HG03354 (cell line): ENCODE measurements at regions not wholly inside any gene's neighbourhood (a gene's known extent, or its start where the extent isn't known, plus 50 kb on each side); places are given as distances from the start of the nearest gene placed in this dataset.
"Not testable (repeated sequence)": the region's sequence is repeated elsewhere in the genome, so short reads cannot be mapped to it uniquely, and the experiment has no call there.

Experiments used
- ATAC-seq: cut with Tn5 transposase; IDR thresholded peaks from one replicate; pipeline ENCODE4 v1.9.1; 2021; ENCODE audit warnings: mild to moderate bottlenecking; ENCODE audit not compliant: unreplicated experiment, poor library complexity, severe bottlenecking

DNA sequence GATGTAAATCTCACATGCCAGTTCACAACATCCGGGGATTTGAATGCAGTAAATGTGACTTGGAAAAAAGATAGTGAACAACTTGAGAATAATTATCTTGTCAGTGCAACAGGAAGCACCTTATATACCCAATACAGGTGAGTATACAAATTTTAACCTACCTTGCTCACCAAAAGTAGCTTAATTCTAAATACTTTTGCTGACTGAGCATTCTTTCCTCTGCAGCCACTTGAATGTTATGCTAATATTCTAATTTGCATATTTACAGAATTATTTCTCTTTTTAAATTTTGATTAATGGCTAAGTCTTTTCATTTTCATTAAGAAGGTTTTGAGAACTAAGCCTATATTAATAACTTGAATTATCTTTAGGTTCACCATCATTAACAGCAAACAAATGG lies 371.8 kb downstream of the SRGAP2C start:
- ATAC-seq, result not testable (repeated sequence)

DNA sequence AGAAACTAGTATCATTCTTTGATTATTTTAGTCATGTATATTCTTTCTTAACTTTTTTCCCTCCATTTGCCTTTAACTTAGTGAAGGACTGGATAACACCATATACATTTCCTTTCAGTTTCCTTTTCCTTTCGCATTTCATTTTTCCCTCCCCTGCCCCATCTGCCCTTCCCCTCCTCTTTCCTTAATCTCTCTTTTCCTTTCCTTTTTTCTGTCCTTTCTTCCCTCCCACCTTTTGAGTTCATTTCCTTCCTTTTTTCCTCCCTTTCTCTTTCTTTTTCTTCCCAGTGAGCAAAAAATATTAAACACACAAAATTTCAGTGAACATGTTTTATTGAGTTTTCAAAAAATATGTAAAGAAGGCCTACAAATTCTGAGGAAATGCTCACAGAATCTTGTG lies 373.3 kb downstream of the SRGAP2C start:
- not testable (repeated sequence) for ATAC-seq

DNA sequence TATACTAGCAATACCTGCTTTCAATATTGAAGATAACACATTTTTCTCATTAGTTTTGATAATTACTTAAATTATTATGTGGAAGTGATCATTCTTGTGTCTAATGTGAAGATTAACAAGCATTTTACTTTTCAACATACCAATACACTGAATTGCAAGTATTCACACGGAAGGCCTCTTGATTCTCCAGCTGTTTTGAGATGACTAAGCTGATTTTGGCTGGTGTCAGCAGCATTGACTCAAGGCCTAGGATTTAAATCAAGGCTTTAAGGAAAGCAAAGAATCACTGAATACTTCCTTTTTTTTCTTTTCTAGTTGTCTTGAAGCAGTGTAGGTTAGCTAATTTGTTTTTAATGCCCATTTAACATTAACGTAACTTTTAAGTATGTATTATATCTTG lies 373.7 kb downstream of the SRGAP2C start:
- ATAC-seq, result no peak

DNA sequence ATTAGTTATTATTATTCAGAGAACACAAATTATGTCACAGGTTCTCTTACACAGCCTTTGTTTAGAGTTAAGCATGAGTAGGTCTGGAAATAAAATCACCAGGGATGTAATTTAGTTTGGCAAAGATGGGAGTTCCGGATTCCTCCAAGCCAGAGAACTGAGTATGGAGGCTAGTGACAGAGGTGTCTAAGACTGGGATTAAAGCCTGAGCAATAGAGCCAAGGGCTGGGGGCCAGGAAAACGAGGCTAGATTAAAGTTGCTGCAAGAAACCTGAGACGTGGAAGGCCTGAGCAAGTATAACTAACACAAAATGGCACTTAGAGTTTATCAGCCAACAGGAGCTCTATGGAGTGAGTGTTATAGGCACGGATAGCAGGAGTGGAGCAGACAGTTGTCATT lies 381.6 kb downstream of the SRGAP2C start:
- ATAC-seq, result no peak

DNA sequence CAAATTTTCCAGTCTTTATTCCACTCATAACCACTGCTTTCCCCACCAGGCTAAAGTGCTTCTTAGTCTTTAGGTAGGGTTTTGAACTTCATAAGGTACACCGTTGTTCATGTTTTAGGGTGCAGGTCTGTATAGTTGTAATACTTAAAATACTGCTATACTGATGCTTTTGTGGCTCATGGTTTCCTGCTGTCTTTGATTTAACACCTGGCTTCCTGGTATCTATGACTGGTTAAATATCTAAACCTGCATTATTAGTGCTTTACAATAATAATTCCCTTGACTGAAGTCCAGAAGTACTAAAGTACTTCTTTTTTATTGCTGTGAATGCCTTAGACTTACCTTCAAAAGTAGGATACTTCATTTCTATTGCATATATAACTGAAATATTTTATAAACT lies 384.7 kb downstream of the SRGAP2C start:
- ATAC-seq, result no peak

DNA sequence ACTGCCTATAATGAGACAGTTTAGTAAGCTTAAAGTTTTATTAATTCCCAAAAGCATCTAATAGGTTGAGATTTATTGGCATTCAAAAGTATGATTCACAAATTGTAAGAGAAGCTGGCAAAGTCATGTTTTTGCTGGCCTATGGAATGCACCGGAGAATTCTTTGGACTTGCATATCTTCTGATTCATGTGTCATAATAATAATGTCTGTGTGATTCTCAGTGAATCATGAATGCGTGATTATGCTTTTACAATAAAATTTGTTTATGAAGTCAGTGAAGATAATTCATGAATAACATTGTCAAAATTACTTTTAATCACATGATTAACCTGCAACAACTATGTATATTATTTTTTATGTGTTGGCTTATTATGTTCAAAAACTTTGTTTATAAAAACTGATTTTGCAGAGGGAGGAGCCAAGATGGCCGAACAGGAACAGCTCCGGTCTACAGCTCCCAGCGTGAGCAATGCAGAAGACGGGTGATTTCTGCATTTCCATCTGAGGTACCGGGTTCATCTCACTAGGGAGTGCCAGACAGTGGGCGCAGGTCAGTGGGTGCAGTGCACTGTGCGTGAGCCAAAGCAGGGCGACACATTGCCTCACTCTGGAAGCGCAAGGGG lies 389.2 kb downstream of the SRGAP2C start:
- not testable (repeated sequence) for ATAC-seq

DNA sequence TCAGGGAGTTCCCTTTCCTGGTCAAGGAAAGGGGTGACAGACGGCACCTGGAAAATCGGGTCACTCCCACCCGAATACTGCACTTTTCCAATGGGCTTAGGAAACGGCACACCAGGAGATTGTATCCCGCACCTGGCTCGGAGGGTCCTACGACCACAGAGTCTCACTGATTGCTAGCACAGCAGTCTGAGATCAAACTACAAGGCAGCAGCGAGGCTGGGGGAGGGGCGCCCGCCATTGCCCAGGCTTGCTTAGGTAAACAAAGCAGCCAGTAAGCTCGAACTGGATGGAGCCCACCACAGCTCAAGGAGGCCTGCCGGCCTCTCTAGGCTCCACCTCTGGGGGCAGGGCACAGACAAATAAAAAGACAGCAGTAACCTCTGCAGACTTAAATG lies 389.7 kb downstream of the SRGAP2C start:
- not testable (repeated sequence) for ATAC-seq

DNA sequence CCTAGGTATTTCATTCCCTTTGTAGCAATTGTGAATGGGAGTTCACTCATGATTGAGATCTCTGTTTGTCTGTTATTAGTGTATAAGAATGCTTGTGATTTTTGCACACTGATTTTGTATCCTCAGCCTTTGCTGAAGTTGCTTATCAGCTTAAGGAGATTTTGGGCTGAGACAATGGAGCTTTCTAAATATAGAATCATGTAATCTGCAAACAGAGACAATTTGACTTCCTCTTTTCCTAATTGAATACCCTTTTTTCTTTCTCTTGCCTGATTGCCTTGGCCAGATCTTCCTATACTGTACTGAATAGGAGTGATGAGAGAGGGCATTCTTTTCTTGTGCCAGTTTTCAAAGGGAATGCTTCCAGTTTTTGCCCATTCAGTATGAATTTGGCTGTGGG lies 398.1 kb downstream of the SRGAP2C start:
- not testable (repeated sequence) for ATAC-seq

DNA sequence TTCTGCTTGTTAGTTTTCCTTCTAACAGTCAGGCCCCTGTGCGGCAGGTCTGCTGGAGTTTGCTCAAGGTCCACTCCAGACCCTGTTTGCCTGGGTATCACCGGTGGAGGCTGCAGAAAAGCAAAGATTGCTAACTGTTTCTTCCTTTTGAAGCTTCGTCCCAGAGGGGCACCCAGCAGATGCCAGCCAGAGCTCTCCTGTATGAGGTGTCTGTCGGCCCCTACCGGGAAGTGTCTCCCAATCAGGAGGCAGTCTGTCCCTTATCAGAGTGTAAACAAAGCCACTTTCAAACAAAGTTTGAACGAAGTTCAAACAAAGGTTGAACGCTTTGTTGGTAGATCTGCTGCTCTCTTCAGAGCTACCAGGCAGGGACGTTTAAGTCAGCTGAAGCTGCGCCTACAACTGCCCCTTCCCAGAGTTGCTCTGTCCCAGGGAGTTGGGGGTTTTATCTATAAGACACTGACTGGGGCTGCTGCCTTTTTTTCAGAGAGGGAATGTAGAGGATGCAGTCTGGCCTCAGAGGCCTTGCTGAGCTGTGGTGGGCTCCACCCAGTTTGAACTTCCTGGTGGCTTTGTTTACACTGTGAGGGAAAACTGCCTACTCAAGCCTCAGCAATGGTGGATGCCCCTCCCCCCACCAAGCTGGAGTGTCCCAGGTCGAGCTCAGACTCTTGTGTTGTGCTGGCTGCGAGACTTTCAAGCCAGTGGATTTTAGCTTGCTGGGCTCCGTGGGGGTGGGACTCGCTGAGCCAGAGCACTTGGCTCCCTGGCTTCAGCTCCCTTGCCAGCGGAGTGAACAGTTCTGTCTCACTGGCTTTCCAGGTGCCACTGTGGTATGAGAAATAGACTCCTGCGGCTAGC lies 401.8 kb downstream of the SRGAP2C start:
- ATAC-seq, result no peak

DNA sequence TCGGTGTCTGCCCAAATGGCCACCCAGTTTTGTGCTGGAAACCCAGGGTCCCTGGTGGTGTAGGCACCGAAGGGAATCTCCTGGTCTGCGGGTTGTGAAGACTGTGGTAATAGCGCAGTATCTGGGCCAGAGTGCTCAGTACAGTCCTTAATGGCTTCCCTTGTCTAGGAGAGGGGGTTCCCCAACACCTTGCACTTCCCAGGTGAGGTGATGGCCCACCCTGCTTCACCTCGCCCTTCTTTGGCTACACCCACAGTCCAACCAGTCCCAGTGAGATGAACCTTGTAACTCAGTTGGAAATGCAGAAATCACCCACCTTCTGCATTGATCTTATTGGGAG lies 402.4 kb downstream of the SRGAP2C start:
- ATAC-seq, result no peak

DNA sequence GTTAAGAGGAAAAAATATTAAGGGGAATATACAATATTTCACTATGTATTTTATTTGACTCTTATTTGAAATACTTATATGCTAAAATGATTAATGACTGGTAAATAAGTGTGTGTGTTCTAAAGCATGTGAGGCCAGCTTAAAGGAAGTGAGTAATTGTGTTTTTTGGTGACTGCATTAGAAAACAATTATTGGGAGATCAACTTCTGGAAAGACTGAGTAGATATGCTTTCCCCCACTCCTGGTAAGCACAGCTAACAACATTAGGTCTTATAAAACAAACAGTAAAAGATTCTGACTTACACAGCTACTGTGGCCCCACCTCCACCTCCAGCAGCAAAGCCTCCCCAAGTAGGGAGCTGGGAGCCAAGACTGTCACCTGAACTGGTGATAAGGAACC lies 403.0 kb downstream of the SRGAP2C start:
- ATAC-seq, result no peak

DNA sequence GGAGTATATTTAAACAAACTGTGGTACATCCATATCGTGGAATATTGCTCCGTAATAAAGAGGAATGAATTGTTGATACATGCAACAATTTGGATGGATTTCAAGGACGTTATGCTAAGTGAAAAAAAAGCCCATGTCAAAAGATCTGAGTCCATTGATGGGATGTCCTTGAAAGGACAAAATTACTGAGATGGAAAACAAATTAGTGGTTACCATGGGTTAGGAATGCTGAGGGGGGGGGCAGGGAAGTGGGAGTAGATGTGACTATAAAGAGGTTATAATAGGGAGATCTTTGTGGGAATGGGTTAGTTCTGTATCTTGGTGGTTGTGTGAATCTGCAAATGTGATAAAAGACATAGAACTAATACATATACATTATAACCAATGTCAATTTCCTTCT lies 409.3 kb downstream of the SRGAP2C start:
- no peak for ATAC-seq

DNA sequence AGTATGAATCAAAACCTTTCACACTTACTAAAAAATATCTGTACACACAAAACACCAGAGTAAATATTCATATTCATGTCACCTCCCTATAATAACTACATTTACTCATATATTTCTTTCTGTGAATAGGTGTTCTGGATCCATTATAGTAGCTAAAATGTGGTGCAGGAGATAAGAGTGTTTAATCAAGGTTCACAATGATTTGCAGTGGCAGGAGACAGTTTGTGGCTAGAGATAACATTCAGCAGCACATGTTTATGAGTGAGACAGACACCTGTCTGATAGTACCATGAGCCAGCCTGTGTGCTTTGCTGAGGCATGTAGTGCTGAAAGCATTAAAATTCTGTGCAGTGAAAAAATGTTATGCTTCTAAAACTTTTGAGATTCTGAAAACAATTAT lies 410.3 kb downstream of the SRGAP2C start:
- no peak for ATAC-seq

DNA sequence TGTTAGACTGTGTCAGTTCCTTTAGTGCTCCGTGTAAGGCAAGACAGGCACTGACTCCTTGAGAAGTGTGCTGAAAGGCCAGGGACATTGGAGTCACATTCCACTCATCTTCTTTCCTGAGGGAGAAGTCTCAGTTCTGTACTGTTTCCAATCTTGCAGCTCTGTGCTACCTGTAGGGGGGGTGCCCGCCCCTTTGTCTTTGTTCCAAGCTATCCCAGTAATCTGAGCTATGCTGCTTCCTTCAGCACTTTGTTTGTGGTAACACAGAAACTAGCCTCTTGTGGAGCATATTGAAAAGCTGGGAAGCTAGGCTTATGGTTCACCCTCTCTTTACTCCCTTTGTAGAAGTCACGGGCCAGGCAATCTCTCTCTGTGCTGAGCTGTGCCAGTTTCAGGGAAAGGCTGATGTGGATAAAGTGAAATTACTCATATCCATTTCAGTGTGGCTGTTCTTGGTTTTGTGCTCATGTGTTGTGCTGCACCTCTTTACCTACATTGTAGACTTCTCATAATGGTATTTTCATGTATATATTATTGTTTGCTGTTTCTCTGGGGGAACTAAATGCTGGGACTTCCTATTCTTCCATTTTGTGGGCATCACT lies 420.2 kb downstream of the SRGAP2C start:
- ATAC-seq, result not testable (repeated sequence)

DNA sequence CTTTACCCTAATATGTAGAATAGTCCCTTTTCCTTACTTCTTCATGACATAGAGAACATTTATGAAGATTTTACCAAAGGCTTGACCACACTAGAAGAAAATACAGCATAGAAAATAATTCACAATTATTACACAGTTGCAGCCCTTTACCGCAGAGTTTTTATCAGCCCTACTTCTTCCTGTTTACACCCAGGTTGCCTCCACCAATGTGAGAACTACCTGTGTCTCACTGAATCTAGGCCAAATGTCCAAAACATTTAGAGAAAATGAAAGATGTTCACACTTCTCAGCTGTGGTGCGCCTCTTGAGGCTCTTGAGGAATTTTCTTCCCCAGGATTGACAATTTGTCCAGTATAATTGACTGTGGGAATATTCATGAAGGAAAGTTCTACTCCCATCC lies 422.7 kb downstream of the SRGAP2C start:
- ATAC-seq, result not testable (repeated sequence)
